Chondrocyte (in vitro differentiated cells): ENCODE measurements at regions not wholly inside any gene's neighbourhood (a gene's known extent, or its start where the extent isn't known, plus 50 kb on each side); places are given as distances from the start of the nearest gene placed in this dataset.

ENCODE experiments used
- DNase-seq: peaks from one replicate; pipeline ENCODE4 v3.0.0; 2021; ENCODE audit warnings: mixed read lengths, low spot score
- H3K27ac Mint-ChIP-seq: one replicate; pipeline ENCODE4 v1.8.0; 2021; ENCODE audit warnings: mild to moderate bottlenecking, moderate library complexity, mixed read lengths; ENCODE audit not compliant: unreplicated experiment
- H3K27me3 Mint-ChIP-seq: 2 replicates; pipeline ENCODE4 v1.8.0; 2021; ENCODE audit warnings: low read depth, mixed read lengths
- H3K36me3 Mint-ChIP-seq: 2 replicates; pipeline ENCODE4 v1.8.0; 2021; ENCODE audit warnings: low read depth, mixed read lengths
- H3K4me1 Mint-ChIP-seq: 2 replicates; pipeline ENCODE4 v1.8.0; 2021; ENCODE audit warnings: low read depth, mild to moderate bottlenecking, mixed read lengths
- H3K4me3 Mint-ChIP-seq: one replicate; pipeline ENCODE4 v1.8.0; 2021; ENCODE audit warnings: mild to moderate bottlenecking, moderate library complexity, mixed read lengths; ENCODE audit not compliant: unreplicated experiment
- H3K9me3 Mint-ChIP-seq: 2 replicates; pipeline ENCODE4 v1.8.0; 2021; ENCODE audit warnings: low read depth, mixed read lengths
- TF ChIP-seq, protein P1 (sequence below): fragments of 200-600 bp; sonication (generic); IDR thresholded peaks from 2 replicates; pipeline ENCODE4 v1.5.0; 2021; ENCODE audit warnings: antibody characterized with exemption, mild to moderate bottlenecking, moderate library complexity

DNA sequence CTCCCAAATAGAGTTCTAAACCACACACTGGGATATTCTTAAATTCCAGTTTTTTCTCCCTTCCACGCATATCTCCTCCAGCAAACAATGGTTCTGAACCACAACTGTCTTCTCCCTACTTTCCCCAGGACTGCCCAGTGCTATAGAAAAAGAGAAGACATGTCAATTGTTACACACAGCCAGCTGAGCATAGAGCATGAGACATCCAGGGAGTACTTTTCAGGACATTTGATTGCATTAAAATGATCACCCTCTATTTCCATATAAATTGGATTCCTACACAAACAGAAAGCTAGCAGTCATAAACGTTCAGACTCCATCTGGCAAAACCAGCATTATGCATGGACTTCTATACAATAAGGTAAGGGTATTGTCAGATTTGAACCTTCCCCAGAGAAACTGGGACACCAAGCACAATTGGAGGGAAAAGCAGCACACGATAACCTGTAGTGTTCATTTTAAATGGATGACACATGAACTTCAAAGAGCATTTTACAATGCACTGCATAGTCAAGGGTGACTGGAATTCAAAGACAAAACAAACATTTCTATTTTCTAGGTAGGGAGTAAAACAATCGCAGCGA is 93.1 kb upstream of the HEY2 start:
- H3K27ac Mint-ChIP-seq = no peak overlapping the region
- H3K4me3 Mint-ChIP-seq = no peak overlapping the region

DNA sequence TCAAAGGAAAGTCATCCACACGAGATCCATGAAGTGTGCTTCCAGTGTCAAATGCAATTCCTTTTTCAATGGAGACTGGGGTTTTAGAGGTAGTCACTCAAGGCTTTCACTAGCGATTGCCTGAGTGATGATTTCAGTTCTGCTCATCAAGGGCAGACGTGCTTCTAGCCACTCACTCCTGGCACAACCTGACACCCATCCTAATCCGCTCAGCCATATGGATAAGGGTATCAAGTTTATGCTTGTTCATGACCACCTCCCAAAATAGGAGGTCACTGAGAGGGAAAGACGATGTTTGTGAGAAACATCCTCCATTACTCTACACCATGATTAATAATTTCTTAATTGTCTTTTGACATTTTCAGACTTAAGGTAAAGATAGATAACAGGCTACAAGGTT is 91.3 kb upstream of the HEY2 start:
- no peak overlapping the region for H3K4me3 Mint-ChIP-seq
- H3K36me3 Mint-ChIP-seq = no peaks in the 10 kb centered on the region
- H3K4me1 Mint-ChIP-seq = peaks cover 19% of the 10 kb centered on the region
- TF ChIP-seq, protein P1, sequence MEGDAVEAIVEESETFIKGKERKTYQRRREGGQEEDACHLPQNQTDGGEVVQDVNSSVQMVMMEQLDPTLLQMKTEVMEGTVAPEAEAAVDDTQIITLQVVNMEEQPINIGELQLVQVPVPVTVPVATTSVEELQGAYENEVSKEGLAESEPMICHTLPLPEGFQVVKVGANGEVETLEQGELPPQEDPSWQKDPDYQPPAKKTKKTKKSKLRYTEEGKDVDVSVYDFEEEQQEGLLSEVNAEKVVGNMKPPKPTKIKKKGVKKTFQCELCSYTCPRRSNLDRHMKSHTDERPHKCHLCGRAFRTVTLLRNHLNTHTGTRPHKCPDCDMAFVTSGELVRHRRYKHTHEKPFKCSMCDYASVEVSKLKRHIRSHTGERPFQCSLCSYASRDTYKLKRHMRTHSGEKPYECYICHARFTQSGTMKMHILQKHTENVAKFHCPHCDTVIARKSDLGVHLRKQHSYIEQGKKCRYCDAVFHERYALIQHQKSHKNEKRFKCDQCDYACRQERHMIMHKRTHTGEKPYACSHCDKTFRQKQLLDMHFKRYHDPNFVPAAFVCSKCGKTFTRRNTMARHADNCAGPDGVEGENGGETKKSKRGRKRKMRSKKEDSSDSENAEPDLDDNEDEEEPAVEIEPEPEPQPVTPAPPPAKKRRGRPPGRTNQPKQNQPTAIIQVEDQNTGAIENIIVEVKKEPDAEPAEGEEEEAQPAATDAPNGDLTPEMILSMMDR = no peak
- H3K27ac Mint-ChIP-seq = no peak overlapping the region
- no peak for DNase-seq
- no peaks in the 10 kb centered on the region for H3K9me3 Mint-ChIP-seq
- no peaks in the 10 kb centered on the region for H3K27me3 Mint-ChIP-seq

More for the DNA sequence above, 93.1 kb upstream of the HEY2 start:
- H3K36me3 Mint-ChIP-seq = no peaks in the 10 kb centered on the region
- no peaks in the 10 kb centered on the region for H3K9me3 Mint-ChIP-seq
- TF ChIP-seq, protein P1 = no peak
- H3K27me3 Mint-ChIP-seq = no peaks in the 10 kb centered on the region
- no peak for DNase-seq
- peaks cover 9% of the 10 kb centered on the region for H3K4me1 Mint-ChIP-seq

DNA sequence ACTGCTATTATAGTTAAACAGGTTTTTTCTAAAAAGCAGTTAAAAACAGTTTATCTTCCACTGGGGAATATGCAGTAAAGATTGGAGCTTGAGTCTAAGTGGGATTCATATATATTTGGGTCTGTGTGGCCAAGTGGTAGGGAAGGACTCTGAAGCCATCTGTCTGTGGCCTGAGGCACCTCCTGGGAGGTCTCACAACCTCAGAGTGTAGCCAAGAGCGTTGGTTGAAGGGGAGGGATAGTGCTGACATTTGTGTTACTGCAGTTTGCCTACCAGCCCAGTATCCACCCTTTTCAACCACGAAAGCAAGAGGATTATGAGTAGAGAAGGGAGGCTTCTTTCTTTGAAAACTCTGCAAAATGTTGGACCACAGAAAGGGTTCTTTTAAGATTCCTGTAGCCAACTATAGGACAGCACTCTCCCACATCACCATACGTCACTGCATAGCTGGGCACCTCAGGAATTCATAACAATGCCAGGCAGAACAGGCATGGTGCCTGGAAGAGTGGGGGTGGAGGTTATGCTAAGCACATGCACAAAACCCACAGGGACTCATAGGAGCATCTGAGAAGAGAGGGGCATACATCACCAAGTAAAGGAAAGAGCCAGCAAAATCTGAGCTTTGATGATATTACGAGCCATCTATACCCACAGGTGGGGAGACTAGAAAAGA is 90.5 kb upstream of the HEY2 start:
- TF ChIP-seq, protein P1 = no peak
- no peak for DNase-seq
- peaks cover 20% of the 10 kb centered on the region for H3K4me1 Mint-ChIP-seq
- H3K9me3 Mint-ChIP-seq = no peaks in the 10 kb centered on the region
- H3K27ac Mint-ChIP-seq = peak overlapping the region; percentile 67
- no peaks in the 10 kb centered on the region for H3K27me3 Mint-ChIP-seq
- H3K36me3 Mint-ChIP-seq = no peaks in the 10 kb centered on the region
- no peak overlapping the region for H3K4me3 Mint-ChIP-seq

DNA sequence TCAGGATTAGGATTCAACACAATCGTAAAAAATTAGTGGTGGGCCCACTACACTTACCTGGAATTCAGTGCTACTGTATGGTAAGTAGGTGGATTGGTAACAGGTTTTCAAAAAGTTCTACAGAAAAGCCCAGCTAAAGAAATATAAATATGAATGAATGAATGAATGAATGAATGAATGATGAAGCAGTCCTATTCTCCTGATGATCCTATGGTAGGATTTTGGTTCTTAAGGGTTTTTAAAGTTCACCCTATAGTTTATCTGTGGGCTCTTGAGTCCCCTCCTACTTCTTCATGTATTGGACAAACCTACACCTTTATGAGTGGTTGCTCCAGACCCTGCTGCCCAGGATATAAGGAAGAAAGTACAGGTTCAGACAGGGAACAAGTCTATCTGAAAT is 89.5 kb upstream of the HEY2 start:
- H3K27me3 Mint-ChIP-seq = no peaks in the 10 kb centered on the region
- TF ChIP-seq, protein P1 = no peak
- H3K9me3 Mint-ChIP-seq = no peaks in the 10 kb centered on the region
- no peak for DNase-seq
- no peak overlapping the region for H3K4me3 Mint-ChIP-seq
- H3K4me1 Mint-ChIP-seq = peaks cover 20% of the 10 kb centered on the region
- H3K27ac Mint-ChIP-seq = no peak overlapping the region
- no peaks in the 10 kb centered on the region for H3K36me3 Mint-ChIP-seq

DNA sequence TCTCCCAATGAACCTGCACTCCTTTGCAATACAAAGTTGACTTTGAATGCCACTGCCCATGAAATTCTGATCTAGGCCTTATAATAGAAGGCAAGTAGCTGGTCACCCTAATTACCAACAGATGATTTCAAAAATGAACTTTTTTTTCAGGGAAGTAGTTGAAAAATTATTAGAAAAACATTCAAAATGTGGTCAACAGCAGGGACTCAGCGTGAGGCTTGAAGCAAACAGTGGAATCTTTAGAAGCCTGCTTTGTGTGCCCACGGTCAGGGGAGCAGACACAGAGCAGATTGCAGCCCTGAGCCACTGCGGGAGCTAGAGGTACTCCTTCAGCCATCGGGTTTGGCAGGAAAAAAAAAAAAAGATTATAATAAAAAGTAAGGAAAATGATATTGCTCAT is 87.1 kb upstream of the HEY2 start:
- Mint-ChIP-seq H3K27ac (no peak overlapping the region), H3K27me3 (no peaks in the 10 kb centered on the region), H3K9me3 (no peaks in the 10 kb centered on the region), H3K4me1 (peaks cover 20% of the 10 kb centered on the region), H3K36me3 (no peaks in the 10 kb centered on the region), H3K4me3 (no peak overlapping the region)
- no peak for DNase-seq
- TF ChIP-seq, protein P1 = no peak
